Right ventricle myocardium superior (tissue), 1 donor: ENCODE measurements at regions not wholly inside any gene's neighbourhood (a gene's known extent, or its start where the extent isn't known, plus 50 kb on each side); places are given as distances from the start of the nearest gene placed in this dataset.

Source experiments
- ATAC-seq: fragments of 200-7000 bp; cut with Tn5 transposase; one replicate; pipeline ENCODE4 v1.9.1; 2020; ENCODE audit warnings: mild to moderate bottlenecking; ENCODE audit not compliant: poor library complexity
- DNase-seq: peaks from one replicate; pipeline ENCODE4 v3.0.0-alpha.2; 2020
- intact Hi-C: fragments of 100-400 bp; cut with DNase I; formaldehyde crosslinking; loops from one replicate; pipeline ENCODE4 v1.11.2; 2022
- donor health status: DM: no; HTN: yes; CAD: no; lungs with severe emphysema.

- ATAC-seq (no peak), DNase-seq (no peak)
- intact Hi-C loops: no loop called here
Measured at GRCh38 chr5:115419846-115420585, 123.6 kb upstream of the CCDC112 start.

GRCh38 chr5:115418788-115419187 is 122.3 kb upstream of the CCDC112 start:
- ATAC-seq: no peak
- intact Hi-C loops: no loop called here
- DNase-seq: no peak

GRCh38 chr5:115417076-115417475 is 120.6 kb upstream of the CCDC112 start:
- intact Hi-C loops: no loop called here
- ATAC-seq: no peak
- DNase-seq: no peak

GRCh38 chr5:115415143-115415491 is 118.7 kb upstream of the CCDC112 start:
- intact Hi-C loops: no loop called here
- peak; percentile 69 for ATAC-seq
- no peak for DNase-seq

- ATAC-seq (peak; percentile 69), DNase-seq (no peak)
- intact Hi-C loops: no loop called here
Measured at GRCh38 chr5:115414406-115415142, 118.1 kb upstream of the CCDC112 start.

- DNase-seq: no peak
- intact Hi-C loops: no loop called here
- no peak for ATAC-seq
Measured at GRCh38 chr5:115413651-115414050, 117.2 kb upstream of the CCDC112 start.

- ATAC-seq: no peak
- no peak for DNase-seq
- intact Hi-C loops: no loop called here
Measured at GRCh38 chr5:115409094-115409493, 112.6 kb upstream of the CCDC112 start.

GRCh38 chr5:115402822-115403577 is 106.5 kb upstream of the CCDC112 start:
- no peak for ATAC-seq
- DNase-seq: no peak
- intact Hi-C loops: no loop called here

- ATAC-seq (no peak), DNase-seq (no peak)
- intact Hi-C loops: no loop called here
Measured at GRCh38 chr5:115402092-115402491, 105.6 kb upstream of the CCDC112 start.

- ATAC-seq (no peak), DNase-seq (no peak)
- intact Hi-C loops: no loop called here
Measured at GRCh38 chr5:115398719-115399118, 102.3 kb upstream of the CCDC112 start.

- intact Hi-C loops: no loop called here
- no peak for ATAC-seq
- DNase-seq: no peak
Measured at GRCh38 chr5:115396688-115397087, 100.2 kb upstream of the CCDC112 start.

- no peak for DNase-seq
- intact Hi-C loops: no loop called here
- no peak for ATAC-seq
Measured at GRCh38 chr5:115396081-115396480, 99.6 kb upstream of the CCDC112 start.

- ATAC-seq: no peak
- DNase-seq: no peak
- intact Hi-C loops: no loop called here
Measured at GRCh38 chr5:115394531-115394930, 98.1 kb upstream of the CCDC112 start.

GRCh38 chr5:115393239-115393638 is 96.8 kb upstream of the CCDC112 start:
- ATAC-seq: peak; percentile 50
- DNase-seq: no peak
- intact Hi-C loops: no loop called here

GRCh38 chr5:115392611-115393010 is 96.2 kb upstream of the CCDC112 start:
- ATAC-seq (no peak), DNase-seq (no peak)
- intact Hi-C loops: no loop called here

- intact Hi-C loops: no loop called here
- ATAC-seq: no peak
- DNase-seq: no peak
Measured at GRCh38 chr5:115391780-115392179, 95.3 kb upstream of the CCDC112 start.

- intact Hi-C loops: no loop called here
- ATAC-seq: peak; percentile 18
- DNase-seq: no peak
Measured at GRCh38 chr5:115389799-115390382, 93.4 kb upstream of the CCDC112 start.

- intact Hi-C loops: no loop called here
- DNase-seq (no peak), ATAC-seq (peak; percentile 75)
Measured at GRCh38 chr5:115389034-115389798, 92.8 kb upstream of the CCDC112 start.

- ATAC-seq: no peak
- intact Hi-C loops: no loop called here
- DNase-seq: no peak
Measured at GRCh38 chr5:115388240-115388639, 91.8 kb upstream of the CCDC112 start.
